ENCODE measurements at regions not wholly inside any gene's neighbourhood (a gene's known extent, or its start where the extent isn't known, plus 50 kb on each side); places are given as distances from the start of the nearest gene placed in this dataset.
A peak's percentile ranks its signal among the peaks of the same experiment; 100 is the strongest.

GRCh38 chr9:29830821-29831220 lies 2257.5 kb upstream of the C9orf72 start:
- peak; percentile 23 for DNase-seq (ENCODE audit: low read depth)

DNA sequence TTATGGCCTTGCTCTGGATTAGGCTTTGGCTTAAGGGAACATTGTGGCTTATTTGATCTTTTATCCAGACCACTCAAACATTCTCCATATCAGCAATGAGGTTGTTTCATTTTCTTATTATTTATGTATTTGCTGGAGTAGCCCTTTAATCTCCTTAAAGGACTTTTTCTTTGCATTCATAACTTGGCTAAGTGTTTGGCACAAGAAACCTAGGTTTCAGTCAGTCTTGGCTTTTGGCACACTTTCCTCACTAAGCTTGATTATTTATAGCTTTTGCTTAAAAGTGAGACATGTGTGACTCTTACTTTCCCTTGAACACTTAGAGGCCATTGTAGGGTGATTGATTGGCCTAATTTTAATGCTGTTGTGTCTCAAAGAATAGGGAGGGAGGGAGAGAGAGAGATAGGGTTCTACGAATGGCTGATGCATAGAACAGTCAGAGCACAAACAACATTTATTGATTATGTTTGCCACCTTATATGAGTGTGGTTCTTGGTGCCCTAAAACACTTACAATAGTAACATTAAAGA lies 2265.3 kb upstream of the C9orf72 start:
- no peak for DNase-seq (ENCODE audit: low read depth)

GRCh38 chr9:29844251-29844650 lies 2271.0 kb upstream of the C9orf72 start:
- no peak for DNase-seq (ENCODE audit: low read depth)

DNA sequence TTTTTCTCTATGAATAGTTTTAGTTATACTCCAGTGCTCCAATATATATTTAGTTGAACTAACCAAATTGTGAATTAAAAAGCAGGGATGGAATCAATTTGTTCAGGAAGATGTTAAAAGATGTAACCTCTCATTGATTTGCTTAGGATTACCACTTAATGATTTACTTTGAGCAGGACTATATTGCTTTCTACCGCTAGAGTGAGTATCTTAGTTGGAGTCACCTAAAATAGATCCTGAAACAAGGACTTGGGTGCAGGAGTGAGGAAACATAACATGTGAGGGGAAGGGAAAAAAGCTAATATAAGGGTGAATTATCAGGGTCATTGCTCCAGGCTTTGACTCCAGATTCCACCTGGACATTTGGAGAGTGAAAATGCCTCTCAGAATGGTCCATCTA lies 2277.4 kb upstream of the C9orf72 start:
- no peak for DNase-seq (ENCODE audit: low read depth)

GRCh38 chr9:29861803-29862202 lies 2288.5 kb upstream of the C9orf72 start:
- no peak for DNase-seq (ENCODE audit: low read depth)

DNA sequence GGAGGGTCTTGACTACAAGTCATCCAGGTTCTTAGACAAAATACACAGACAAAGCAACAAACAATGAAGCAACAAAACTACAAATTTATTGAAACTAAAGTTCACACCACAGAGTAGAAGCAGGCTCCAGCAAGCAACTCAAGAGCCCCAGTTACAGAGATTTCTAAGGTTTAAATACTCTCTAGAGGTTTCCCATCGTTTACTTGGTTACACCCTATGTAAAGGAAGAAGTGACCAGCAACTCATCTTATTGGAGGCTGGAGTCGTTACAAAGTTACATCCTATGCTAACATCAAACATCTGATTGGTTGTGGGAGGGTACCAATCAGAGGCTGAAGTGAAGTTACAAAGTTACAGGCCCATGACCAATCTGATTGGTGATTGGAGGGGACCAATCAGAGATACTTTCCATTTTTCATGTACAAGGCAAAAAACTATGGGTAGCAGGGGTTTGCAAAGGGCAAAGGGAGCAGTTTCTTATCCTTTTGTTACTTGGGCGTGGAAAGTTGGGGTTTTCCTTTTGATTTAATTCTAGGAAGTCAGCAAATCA lies 2292.6 kb upstream of the C9orf72 start:
- no peak for DNase-seq (ENCODE audit: low read depth)

DNA sequence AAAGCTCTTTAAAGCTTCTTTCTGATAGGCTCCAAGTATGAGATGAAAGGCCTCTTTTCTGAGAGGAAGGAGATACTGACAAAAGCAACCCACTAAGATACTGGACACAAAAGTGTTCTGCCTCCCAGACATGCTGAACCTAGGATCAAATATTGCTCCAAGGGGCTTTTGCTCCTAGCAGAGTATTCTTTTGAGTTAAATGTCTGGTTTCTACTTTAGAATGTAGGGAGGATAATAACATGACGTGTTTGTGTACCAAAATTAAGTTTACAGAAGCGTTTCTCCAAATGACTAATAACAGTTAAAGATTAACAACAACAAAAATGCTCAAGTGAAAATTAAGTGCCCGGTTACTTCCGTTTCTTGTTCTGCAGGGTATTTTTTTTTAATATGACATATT lies 2293.3 kb upstream of the C9orf72 start:
- no peak for DNase-seq (ENCODE audit: low read depth)

- DNase-seq (ENCODE audit: low read depth) = no peak
Measured at GRCh38 chr9:29873579-29873978, 2300.3 kb upstream of the C9orf72 start.

DNA sequence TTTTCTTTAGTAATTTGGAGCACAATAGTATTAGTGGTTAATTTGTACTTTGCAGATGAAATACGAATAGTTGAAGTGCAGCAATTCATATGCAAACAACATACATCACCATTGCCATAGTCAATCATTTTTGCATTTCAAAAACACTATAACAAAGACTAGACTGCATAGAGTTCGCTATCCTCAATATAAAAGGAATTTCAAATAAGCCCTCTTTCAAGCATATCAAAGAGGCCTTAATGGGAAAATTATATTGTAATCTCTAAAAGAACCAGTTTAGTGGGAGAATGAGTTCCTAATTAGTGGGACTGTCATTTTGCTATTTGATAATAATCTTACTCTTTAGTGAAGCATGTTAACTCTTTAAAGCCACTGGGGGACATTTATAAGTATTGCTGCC lies 2302.3 kb upstream of the C9orf72 start:
- no peak for DNase-seq (ENCODE audit: low read depth)

DNA sequence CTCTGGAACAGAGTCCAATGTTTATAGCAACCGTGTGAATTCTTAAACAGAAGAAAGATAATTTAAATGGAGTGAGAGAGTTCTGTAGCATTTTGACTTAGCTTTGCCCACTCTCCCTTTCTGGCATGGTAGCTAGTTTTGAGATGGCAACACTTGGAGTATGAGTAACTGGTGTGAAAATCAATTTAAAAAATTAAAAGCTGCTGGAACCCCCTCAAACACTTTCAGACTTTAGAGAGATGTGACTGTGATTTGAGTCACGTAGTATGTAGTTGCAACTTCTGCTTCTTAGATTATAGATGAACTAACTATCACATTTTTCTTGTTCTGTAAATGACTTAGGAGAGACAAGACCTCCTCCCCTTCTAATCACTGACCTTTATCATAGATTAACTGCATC lies 2309.5 kb upstream of the C9orf72 start:
- DNase-seq (ENCODE audit: low read depth) = no peak

GRCh38 chr9:29906065-29906464 lies 2332.8 kb upstream of the C9orf72 start:
- no peak for DNase-seq (ENCODE audit: low read depth)

DNA sequence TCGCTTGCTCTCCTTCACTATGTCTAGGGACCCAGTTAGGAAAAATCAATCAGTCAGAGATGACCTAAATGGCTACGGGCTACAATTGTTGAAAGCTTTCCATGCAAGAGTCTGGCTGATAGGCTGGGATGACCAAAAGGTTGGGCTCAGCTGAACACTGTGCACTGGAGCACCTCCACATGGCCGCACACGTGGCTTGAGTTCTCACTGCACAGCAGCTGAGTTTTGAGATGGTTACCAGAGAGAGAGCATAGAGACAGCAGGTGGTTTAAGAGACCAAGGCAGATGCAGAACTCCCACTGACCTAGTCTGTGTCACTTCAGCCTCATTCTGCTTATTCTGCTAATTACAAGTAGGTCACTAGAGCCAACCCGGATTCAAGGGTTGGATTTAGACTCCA lies 2354.8 kb upstream of the C9orf72 start:
- DNase-seq (ENCODE audit: low read depth) = no peak

DNA sequence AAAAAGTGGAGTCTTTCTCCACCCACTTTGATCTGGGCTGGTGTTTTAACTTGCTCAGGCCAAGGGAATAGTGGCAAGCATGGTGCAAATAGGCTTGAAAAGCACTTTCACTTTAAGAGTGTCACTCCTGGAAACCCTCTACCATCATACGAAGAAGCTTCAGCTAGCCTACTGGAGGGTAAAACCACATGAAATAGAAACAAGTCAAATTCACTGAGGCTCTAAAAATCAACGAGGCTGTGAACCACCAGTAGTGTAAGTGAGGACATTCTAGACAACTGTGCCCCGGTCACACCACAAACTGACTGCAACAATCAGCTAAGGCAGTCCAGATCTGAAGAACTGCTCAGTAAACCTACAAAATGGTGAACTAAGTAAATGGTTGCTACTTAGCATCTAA lies 2366.3 kb upstream of the C9orf72 start:
- DNase-seq (ENCODE audit: low read depth) = no peak

GRCh38 chr9:29945012-29945411 lies 2371.7 kb upstream of the C9orf72 start:
- no peak for DNase-seq (ENCODE audit: low read depth)

GRCh38 chr9:29958469-29958868 lies 2385.2 kb upstream of the C9orf72 start:
- DNase-seq (ENCODE audit: low read depth) = no peak

DNA sequence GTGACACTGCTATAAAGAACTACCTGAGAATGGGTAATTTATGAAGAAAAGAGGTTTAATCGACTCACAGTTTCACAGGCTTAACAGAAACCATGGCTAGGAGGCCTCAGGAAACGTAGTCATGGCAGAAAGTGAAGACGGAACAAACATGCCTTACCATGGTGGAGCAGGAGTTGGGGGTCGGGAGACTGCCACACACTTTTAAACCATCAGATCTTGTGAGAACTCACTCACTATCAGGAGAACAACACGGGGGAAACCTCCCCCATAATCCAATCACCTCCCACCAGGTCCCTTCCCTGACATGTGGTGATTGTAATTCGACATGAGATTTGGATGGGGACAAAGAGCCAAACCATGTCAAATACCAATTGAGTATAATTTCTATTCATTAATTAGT lies 2392.6 kb upstream of the C9orf72 start:
- DNase-seq (ENCODE audit: low read depth) = no peak

DNA sequence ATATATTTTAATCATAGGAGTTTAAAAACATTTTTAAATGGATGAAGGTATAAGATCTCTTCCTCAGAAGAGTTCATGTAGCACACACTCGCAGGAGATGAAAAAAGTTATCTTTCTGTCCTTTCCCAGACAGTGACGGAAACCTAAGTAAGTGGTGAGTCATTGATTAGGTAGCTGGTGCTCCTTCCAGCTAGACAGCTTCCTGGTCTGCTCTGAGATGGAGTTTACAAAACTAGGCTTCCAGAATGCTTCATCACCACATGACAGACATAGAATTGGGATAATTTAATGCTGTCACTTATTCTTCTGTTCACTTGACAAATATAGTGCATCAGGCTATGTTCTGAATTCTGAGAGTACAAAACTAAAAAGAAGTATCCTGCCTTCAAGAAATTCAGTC lies 2393.0 kb upstream of the C9orf72 start:
- peak; percentile 42 for DNase-seq (ENCODE audit: low read depth)

DNA sequence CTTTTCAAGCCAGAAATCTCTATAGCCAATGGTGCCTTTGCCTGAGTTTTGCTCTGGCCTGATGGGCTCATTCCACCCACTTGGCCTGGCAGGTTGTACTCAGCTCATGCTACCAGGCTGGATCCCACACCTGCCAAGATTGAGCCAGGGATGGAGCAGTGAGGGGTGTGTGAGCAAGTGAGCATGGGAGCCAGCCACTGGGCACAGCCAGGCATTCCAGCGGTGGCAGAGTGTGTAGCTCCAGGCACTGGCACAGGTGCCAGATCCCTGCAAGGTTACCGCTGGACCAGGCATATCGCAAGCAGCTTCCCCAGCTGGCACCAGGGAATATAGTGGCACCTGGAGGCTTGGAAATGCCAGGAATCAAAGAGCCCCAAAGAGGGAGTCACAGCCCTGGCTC lies 2395.6 kb upstream of the C9orf72 start:
- DNase-seq (ENCODE audit: low read depth) = no peak

DNA sequence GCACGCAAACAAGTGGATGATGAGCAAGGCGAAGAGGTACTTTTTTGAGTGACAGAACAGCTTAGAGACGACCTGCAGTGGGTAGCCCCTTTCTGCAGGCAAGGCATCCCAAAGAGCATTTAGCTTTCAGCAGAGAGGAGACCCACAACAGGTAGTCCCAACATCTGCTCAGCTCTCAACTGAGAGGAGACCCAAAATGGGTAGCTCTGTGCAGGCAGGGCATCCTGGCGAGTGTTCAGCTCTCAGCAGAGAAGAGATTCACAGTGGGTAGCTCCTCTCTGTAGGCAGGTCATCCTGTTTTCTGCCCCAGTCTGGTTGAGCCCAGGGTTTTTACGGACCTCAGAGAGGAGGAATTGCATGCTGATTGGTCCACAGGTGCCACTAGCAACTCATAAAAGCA lies 2396.1 kb upstream of the C9orf72 start:
- no peak for DNase-seq (ENCODE audit: low read depth)

GRCh38 chr9:29969856-29970647 lies 2396.8 kb upstream of the C9orf72 start:
- no peak for DNase-seq (ENCODE audit: low read depth)

DNA sequence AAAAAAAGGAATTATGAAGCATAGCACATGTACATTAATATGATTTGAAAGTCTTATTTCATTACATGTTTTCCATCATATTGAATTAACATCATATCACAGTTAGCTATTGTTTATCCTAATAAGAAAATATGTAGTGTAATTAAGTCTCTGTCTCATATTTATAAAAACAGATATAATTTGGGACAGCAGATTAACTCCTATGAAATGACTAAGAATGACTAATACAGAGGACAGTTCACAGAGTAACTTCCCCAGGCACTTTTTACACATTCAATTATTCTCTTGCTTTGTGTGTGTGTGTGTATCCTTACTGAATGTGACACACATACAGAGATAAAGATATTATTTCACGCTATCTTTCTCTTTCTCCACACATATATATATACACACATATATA lies 2400.9 kb upstream of the C9orf72 start:
- no peak for DNase-seq (ENCODE audit: low read depth)

DNA sequence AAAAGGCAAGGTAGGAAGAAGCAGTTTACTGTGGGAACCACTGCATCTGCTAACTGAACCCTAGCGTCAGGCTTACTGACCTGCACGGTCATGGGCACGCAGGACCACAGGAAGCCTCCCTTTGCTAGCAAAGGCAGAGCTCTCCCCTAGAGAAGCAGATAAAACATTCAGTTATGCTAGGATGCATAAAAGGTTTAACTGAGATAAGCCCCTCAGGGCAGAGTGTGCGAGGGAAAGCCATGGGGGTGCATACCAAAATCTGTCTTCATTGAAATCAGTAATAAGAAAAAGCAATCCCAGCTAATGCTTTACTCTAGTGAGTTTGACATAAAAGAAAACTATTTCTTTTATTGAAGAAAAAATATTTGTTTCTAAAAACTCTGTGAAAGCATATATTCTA lies 2403.7 kb upstream of the C9orf72 start:
- DNase-seq (ENCODE audit: low read depth) = no peak

GRCh38 chr9:29981013-29981412 lies 2403.4 kb upstream of the ACO1 start:
- DNase-seq (ENCODE audit: low read depth) = no peak

DNA sequence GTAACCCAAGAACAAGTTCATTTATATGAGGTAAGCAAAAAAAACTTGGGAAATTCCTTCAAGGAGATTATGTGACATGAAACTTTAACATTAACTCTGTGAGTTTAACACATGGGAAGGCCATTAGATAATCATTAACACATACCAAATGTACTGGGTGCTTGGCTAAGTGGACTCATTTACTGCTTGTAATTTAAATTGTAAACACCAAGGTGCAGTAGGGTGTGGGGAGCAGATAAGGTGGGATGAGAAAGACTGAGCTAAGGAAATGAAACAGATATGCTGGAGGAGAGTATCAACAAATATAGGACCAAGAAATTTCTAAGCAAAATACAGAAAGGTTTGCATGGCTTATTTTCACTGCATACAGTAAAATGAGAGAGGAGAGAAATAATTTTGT lies 2384.8 kb upstream of the ACO1 start:
- no peak for DNase-seq (ENCODE audit: low read depth)
